ENCODE measurements at regions not wholly inside any gene's neighbourhood (a gene's known extent, or its start where the extent isn't known, plus 50 kb on each side); places are given as distances from the start of the nearest gene placed in this dataset.
"Not testable (repeated sequence)": the region's sequence is repeated elsewhere in the genome, so short reads cannot be mapped to it uniquely, and the experiment has no call there.

DNA sequence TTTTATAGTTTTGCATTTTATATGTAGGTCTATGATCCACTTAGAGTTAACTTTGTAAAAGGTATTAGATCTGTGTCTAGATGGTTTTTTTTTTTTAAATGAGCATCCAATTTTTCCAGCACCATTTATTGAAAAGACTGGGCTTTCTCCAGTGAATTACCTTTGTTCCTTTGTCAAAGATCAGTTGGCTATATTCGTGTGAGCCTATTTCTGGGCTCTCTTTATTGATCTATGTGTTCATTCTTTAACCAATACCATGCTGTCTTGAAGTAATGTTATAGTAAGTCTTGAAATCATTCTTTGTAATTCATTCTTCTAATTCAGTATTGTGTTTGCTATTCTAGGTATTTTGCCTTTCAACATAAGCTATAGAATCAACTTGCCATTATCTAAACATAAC is 165.4 kb upstream of the ARPP21 start:
- CTCF ChIA-PET, result no interaction called here

DNA sequence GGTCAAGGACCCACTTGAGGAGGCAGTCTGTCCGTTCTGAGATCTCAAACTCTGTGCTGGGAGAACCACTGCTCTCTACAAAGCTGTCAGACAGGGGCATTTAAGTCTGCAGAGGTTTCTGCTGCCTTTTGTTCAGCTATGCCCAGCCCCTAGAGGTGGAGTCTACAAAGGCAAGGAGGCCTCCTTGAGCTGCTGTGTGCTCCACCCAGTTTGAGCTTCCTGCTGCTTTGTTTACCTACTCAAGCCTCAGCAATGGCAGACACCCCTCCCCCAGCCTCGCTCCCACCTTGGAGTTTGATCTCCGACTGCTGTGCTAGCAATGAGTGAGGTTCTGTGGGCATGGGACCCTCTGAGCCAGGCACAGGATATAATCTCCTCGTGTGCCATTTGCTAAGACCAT is 156.8 kb upstream of the ARPP21 start:
- intact Hi-C loops (cut with micrococcal nuclease); H3K27ac ChIP-seq (ENCODE audit: low read length in 2 of 2); H3K27me3 ChIP-seq (replicated peaks in 1 of 4; ENCODE audit: control extremely low read depth in 1 of 4, control insufficient read depth in 3 of 4, insufficient read depth in 4 of 4, low read length in 3 of 4); H2AFZ ChIP-seq (ENCODE audit: insufficient read depth, low read depth, low read length, poor library complexity, severe bottlenecking); CTCF ChIA-PET; H3K9me3 ChIP-seq (ENCODE audit: control extremely low read depth in 1 of 3, control insufficient read depth in 2 of 3, insufficient read depth in 1 of 3, low read length in 2 of 3); H3K4me1 Mint-ChIP-seq; H3K4me1 ChIP-seq (ENCODE audit: control insufficient read depth in 2 of 2, insufficient read depth in 2 of 2, low read length in 2 of 2); POLR2A ChIA-PET; ATAC-seq (ENCODE audit: low read depth); H3K4me2 ChIP-seq (replicated peaks; ENCODE audit: low read depth, low read length, poor library complexity, severe bottlenecking); H3K79me2 ChIP-seq (ENCODE audit: control insufficient read depth, insufficient read depth, low read length); H3K27ac Mint-ChIP-seq; H3K4me3 Mint-ChIP-seq; H3K36me3 ChIP-seq (replicated peaks in 1 of 2; ENCODE audit: control extremely low read depth in 1 of 2, control insufficient read depth in 1 of 2, extremely low read depth in 1 of 2, insufficient read depth in 2 of 2, low read length in 1 of 2); H3K27me3 Mint-ChIP-seq; H4K20me1 ChIP-seq (ENCODE audit: control insufficient read depth, insufficient read depth, low read length, poor library complexity, severe bottlenecking); H3K4me3 ChIP-seq (ENCODE audit: control extremely low read depth in 1 of 5, extremely low read depth in 1 of 5, insufficient read depth in 1 of 5, low read depth in 2 of 5, low read length in 4 of 5); H3K9me3 Mint-ChIP-seq (ENCODE audit: insufficient read depth); H3K9ac ChIP-seq (ENCODE audit: low read length); DNase-seq: not testable (repeated sequence)
- WGBS (ENCODE audit: insufficient coverage), result 75% methylated on average over 3 of the region's 4 CpGs

More for the DNA sequence above, 165.4 kb upstream of the ARPP21 start:
- Histone ChIP-seq H2AFZ (ENCODE audit: insufficient read depth, low read depth, low read length, poor library complexity, severe bottlenecking) (no peak overlapping the region), H3K27me3 (replicated peaks in 1 of 4; ENCODE audit: control extremely low read depth in 1 of 4, control insufficient read depth in 3 of 4, insufficient read depth in 4 of 4, low read length in 3 of 4) (no peaks in the 10 kb centered on the region), H3K27ac (ENCODE audit: low read length in 2 of 2) (no peak overlapping the region), H3K4me1 (ENCODE audit: control insufficient read depth in 2 of 2, insufficient read depth in 2 of 2, low read length in 2 of 2) (no peaks in the 10 kb centered on the region), H3K4me3 (ENCODE audit: control extremely low read depth in 1 of 5, extremely low read depth in 1 of 5, insufficient read depth in 1 of 5, low read depth in 2 of 5, low read length in 4 of 5) (no peak overlapping the region), H3K36me3 (replicated peaks in 1 of 2; ENCODE audit: control extremely low read depth in 1 of 2, control insufficient read depth in 1 of 2, extremely low read depth in 1 of 2, insufficient read depth in 2 of 2, low read length in 1 of 2) (no peaks in the 10 kb centered on the region), H3K79me2 (ENCODE audit: control insufficient read depth, insufficient read depth, low read length) (no peaks in the 10 kb centered on the region), H4K20me1 (ENCODE audit: control insufficient read depth, insufficient read depth, low read length, poor library complexity, severe bottlenecking) (no peaks in the 10 kb centered on the region), H3K9ac (ENCODE audit: low read length) (no peak overlapping the region), H3K4me2 (replicated peaks; ENCODE audit: low read depth, low read length, poor library complexity, severe bottlenecking) (no peak overlapping the region), H3K9me3 (ENCODE audit: control extremely low read depth in 1 of 3, control insufficient read depth in 2 of 3, insufficient read depth in 1 of 3, low read length in 2 of 3) (no peaks in the 10 kb centered on the region)
- DNase-seq (no peak), ATAC-seq (ENCODE audit: low read depth) (no peak)
- peaks cover 5% of the 10 kb centered on the region for H3K9me3 Mint-ChIP-seq (ENCODE audit: insufficient read depth)
- H3K27ac Mint-ChIP-seq, result no peak overlapping the region
- intact Hi-C loops (cut with micrococcal nuclease), result no loop called here
- 20% methylated on average over 1 of the region's 1 CpG for WGBS (ENCODE audit: insufficient coverage)
- TF ChIP-seq, protein P1, sequence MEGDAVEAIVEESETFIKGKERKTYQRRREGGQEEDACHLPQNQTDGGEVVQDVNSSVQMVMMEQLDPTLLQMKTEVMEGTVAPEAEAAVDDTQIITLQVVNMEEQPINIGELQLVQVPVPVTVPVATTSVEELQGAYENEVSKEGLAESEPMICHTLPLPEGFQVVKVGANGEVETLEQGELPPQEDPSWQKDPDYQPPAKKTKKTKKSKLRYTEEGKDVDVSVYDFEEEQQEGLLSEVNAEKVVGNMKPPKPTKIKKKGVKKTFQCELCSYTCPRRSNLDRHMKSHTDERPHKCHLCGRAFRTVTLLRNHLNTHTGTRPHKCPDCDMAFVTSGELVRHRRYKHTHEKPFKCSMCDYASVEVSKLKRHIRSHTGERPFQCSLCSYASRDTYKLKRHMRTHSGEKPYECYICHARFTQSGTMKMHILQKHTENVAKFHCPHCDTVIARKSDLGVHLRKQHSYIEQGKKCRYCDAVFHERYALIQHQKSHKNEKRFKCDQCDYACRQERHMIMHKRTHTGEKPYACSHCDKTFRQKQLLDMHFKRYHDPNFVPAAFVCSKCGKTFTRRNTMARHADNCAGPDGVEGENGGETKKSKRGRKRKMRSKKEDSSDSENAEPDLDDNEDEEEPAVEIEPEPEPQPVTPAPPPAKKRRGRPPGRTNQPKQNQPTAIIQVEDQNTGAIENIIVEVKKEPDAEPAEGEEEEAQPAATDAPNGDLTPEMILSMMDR (IDR thresholded peaks at IDR 0.05), result no peak
- TF ChIP-seq EZH2 (IDR thresholded peaks at IDR 0.05; ENCODE audit: borderline replicate concordance, insufficient read depth, low read depth, low read length, poor library complexity, severe bottlenecking), result no peak
- no peaks in the 10 kb centered on the region for H3K27me3 Mint-ChIP-seq
- H3K4me1 Mint-ChIP-seq, result no peaks in the 10 kb centered on the region
- no peak overlapping the region for H3K4me3 Mint-ChIP-seq
- POLR2A ChIA-PET, result no interaction called here
